Endodermal cell (in vitro differentiated cells): ENCODE measurements at regions not wholly inside any gene's neighbourhood (a gene's known extent, or its start where the extent isn't known, plus 50 kb on each side); places are given as distances from the start of the nearest gene placed in this dataset.
"Not testable (repeated sequence)": the region's sequence is repeated elsewhere in the genome, so short reads cannot be mapped to it uniquely, and the experiment has no call there.

ENCODE experiments used
- DNase-seq: peaks from one replicate; pipeline ENCODE4 v3.0.0-alpha.2; 2017
- H3K27ac ChIP-seq: 2 replicates; pipeline ENCODE4 v1.5.1; 2013; ENCODE audit warnings: mild to moderate bottlenecking, low read depth, low read length, moderate library complexity
- H3K27me3 ChIP-seq: 2 replicates; pipeline ENCODE4 v1.6.1; 2013; ENCODE audit warnings: mild to moderate bottlenecking, low read length, moderate library complexity; ENCODE audit not compliant: insufficient read depth, control insufficient read depth, poor library complexity, severe bottlenecking
- H3K36me3 ChIP-seq: 2 replicates; pipeline ENCODE4 v1.7.0; 2013; ENCODE audit warnings: mild to moderate bottlenecking, low read length, moderate library complexity; ENCODE audit not compliant: control insufficient read depth, insufficient read depth
- H3K4me1 ChIP-seq: one replicate; pipeline ENCODE4 v1.7.0; 2013; ENCODE audit warnings: low read length; ENCODE audit not compliant: control insufficient read depth, insufficient read depth
- H3K4me3 ChIP-seq: 2 replicates; pipeline ENCODE4 v1.5.1; 2013; ENCODE audit warnings: mild to moderate bottlenecking, low read length, moderate library complexity
- H3K9ac ChIP-seq: 2 replicates; pipeline ENCODE4 v1.6.1; 2013; ENCODE audit warnings: mild to moderate bottlenecking, low read length, moderate library complexity; ENCODE audit not compliant: poor library complexity, severe bottlenecking; ENCODE audit errors: extremely low read depth
- H3K9me3 ChIP-seq: 2 replicates; pipeline ENCODE4 v1.6.1; 2013; ENCODE audit warnings: mild to moderate bottlenecking, low read length, moderate library complexity; ENCODE audit not compliant: control insufficient read depth
- H3K27ac Mint-ChIP-seq: 2 replicates; pipeline ENCODE4 v1.8.0; 2020; ENCODE audit warnings: mixed read lengths
- H3K27me3 Mint-ChIP-seq: 2 replicates; pipeline ENCODE4 v1.8.0; 2021; ENCODE audit warnings: mild to moderate bottlenecking, mixed read lengths; ENCODE audit not compliant: insufficient read depth
- H3K36me3 Mint-ChIP-seq: 2 replicates; pipeline ENCODE4 v1.8.0; 2020; ENCODE audit warnings: low read depth, mixed read lengths
- H3K4me1 Mint-ChIP-seq: 2 replicates; pipeline ENCODE4 v1.8.0; 2020; ENCODE audit warnings: mixed read lengths
- H3K4me3 Mint-ChIP-seq: 2 replicates; pipeline ENCODE4 v1.8.0; 2020; ENCODE audit warnings: mild to moderate bottlenecking, moderate library complexity, mixed read lengths
- H3K9me3 Mint-ChIP-seq: 2 replicates; pipeline ENCODE4 v1.8.0; 2020; ENCODE audit warnings: mild to moderate bottlenecking, mixed read lengths
- CTCF ChIP-seq: fragments of 200-600 bp; sonication (generic); conservative IDR thresholded peaks from 2 replicates; pipeline ENCODE4 v1.5.0; 2021; ENCODE audit warnings: antibody characterized with exemption, mild to moderate bottlenecking
- WGBS, 2 experiments: methylation state at CpG; one replicate each; pipeline versions ENCODE4 v1.1.5 to v1.1.7; 2013; ENCODE audit warnings: missing lambda C conversion rate in 2 of 2, mixed read lengths in 1 of 2; ENCODE audit not compliant: insufficient coverage in 1 of 2, insufficient read length in 1 of 2; 5-methylcytosine and 5-hydroxymethylcytosine counted together

GRCh38 chr3:156038869-156039268 lies 81.5 kb upstream of the KCNAB1 start:
- Mint-ChIP-seq H3K9me3 (peaks cover 5% of the 10 kb centered on the region), H3K4me3 (no peak overlapping the region), H3K27me3 (peaks cover 1% of the 10 kb centered on the region), H3K27ac (no peak overlapping the region), H3K36me3 (no peaks in the 10 kb centered on the region), H3K4me1 (peaks cover 7% of the 10 kb centered on the region)
- WGBS, 2 experiments: 100% methylated on average over 1 of the region's 1 CpG
- H3K4me1 ChIP-seq: no peaks in the 10 kb centered on the region
- no peaks in the 10 kb centered on the region for H3K27me3 ChIP-seq
- H3K27ac ChIP-seq: no peak overlapping the region
- no peaks in the 10 kb centered on the region for H3K36me3 ChIP-seq
- no peak for DNase-seq
- H3K9ac ChIP-seq: no peak overlapping the region
- no peaks in the 10 kb centered on the region for H3K9me3 ChIP-seq
- no peak for TF ChIP-seq CTCF
- no peak overlapping the region for H3K4me3 ChIP-seq

GRCh38 chr3:156040041-156040440 lies 80.3 kb upstream of the KCNAB1 start:
- Histone ChIP-seq H3K4me3 (no peak overlapping the region), H3K36me3 (no peaks in the 10 kb centered on the region), H3K27me3 (no peaks in the 10 kb centered on the region), H3K9ac (no peak overlapping the region), H3K27ac (no peak overlapping the region), H3K9me3 (no peaks in the 10 kb centered on the region), H3K4me1 (no peaks in the 10 kb centered on the region)
- DNase-seq: no peak
- Mint-ChIP-seq H3K4me3 (no peak overlapping the region), H3K27ac (no peak overlapping the region), H3K9me3 (peaks cover 5% of the 10 kb centered on the region), H3K36me3 (no peaks in the 10 kb centered on the region), H3K4me1 (peaks cover 15% of the 10 kb centered on the region), H3K27me3 (peaks cover 6% of the 10 kb centered on the region)
- 80 to 100% methylated on average over 1 of the region's 1 CpG for WGBS, 2 experiments
- no peak for TF ChIP-seq CTCF

- H3K4me1 Mint-ChIP-seq: peaks cover 24% of the 10 kb centered on the region
- H3K9ac ChIP-seq, H3K9me3 Mint-ChIP-seq, DNase-seq, H3K36me3 Mint-ChIP-seq, H3K27me3 Mint-ChIP-seq, H3K9me3 ChIP-seq, H3K4me3 Mint-ChIP-seq, H3K27ac ChIP-seq, H3K4me3 ChIP-seq, H3K4me1 ChIP-seq, H3K27me3 ChIP-seq, H3K27ac Mint-ChIP-seq, H3K36me3 ChIP-seq: not testable (repeated sequence)
- WGBS, 2 experiments: 94 to 97% methylated on average over 7 to 36 of the region's 36 CpGs
These were observed 79.0 kb upstream of the KCNAB1 start for GRCh38 chr3:156041216-156041841.

GRCh38 chr3:156041856-156042255 lies 78.5 kb upstream of the KCNAB1 start:
- H3K4me1 Mint-ChIP-seq: peaks cover 24% of the 10 kb centered on the region
- H3K9me3 Mint-ChIP-seq, H3K27me3 Mint-ChIP-seq, H3K9me3 ChIP-seq, H3K27ac Mint-ChIP-seq, H3K27me3 ChIP-seq, H3K4me3 Mint-ChIP-seq, H3K4me3 ChIP-seq, H3K4me1 ChIP-seq, H3K9ac ChIP-seq, H3K36me3 ChIP-seq, H3K36me3 Mint-ChIP-seq, DNase-seq, H3K27ac ChIP-seq: not testable (repeated sequence)
- WGBS, 2 experiments: 90 to 98% methylated on average over 5 to 7 of the region's 7 CpGs
